ENCODE measurements at regions not wholly inside any gene's neighbourhood (a gene's known extent, or its start where the extent isn't known, plus 50 kb on each side); places are given as distances from the start of the nearest gene placed in this dataset.

DNA sequence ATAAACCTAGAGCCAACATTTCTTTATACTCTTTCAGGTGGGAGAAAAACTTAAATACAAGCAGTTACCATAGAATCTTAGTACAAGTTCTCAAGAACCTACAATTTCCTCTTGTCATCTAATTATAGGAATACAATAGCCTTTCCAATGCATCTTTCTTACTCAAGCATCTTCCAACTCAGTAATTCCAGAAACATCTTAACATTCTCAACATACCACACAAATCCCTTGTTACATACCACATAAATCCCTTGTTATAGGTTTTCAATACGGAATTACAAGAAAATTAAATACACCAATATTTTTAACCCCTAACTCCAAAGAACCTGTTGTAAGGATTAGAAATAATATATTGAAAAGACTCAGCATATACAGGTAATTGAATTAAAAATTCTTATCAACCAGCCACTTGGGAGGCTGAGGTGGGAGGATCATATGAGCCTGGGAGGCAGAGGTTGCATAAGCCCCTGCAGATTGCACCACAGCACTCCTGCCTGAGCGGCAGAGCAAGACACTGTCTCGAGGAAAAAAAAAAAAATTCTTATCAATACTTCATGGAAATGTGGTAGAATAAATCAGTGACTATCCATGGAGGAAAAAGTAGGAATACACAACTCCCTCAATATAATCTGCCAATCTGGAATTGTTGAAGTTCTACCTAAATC lies 127.5 kb upstream of the CCDC28A start:
- Mint-ChIP-seq H3K27me3 (ENCODE audit: low read depth) (no peaks in the 10 kb centered on the region), H3K9me3 (no peaks in the 10 kb centered on the region), H3K27ac (no peak overlapping the region), H3K4me1 (peaks cover 0 to 3% of the 10 kb centered on the region in 2 experiments; a peak in 2 of 4 replicates), H3K36me3 (ENCODE audit: insufficient read depth in 1 of 3, low read depth in 3 of 3) (peaks cover 0 to 10% (median 8%) of the 10 kb centered on the region in 3 experiments; a peak in 4 of 7 replicates), H3K4me3 (no peak overlapping the region)
- Histone ChIP-seq H3K56ac (ENCODE audit: insufficient read length, low read depth, low read length) (no peak overlapping the region), H2AK5ac (ENCODE audit: insufficient read length, low read length) (no peak overlapping the region), H4K91ac (ENCODE audit: insufficient read length, low read depth, low read length) (no peak overlapping the region), H3K18ac (ENCODE audit: insufficient read length, low read depth, low read length) (no peak overlapping the region), H2BK12ac (ENCODE audit: insufficient read length, low read depth, low read length) (no peak overlapping the region), H3K4me2 (ENCODE audit: insufficient read depth, insufficient read length, low read length) (no peak overlapping the region), H3K79me1 (ENCODE audit: insufficient read depth, low read depth, low read length, poor library complexity, severe bottlenecking) (no peaks in the 10 kb centered on the region), H4K8ac (replicated peaks; ENCODE audit: insufficient read length, low read depth, low read length) (no peak overlapping the region), H2BK5ac (ENCODE audit: insufficient read length, low read length) (no peak overlapping the region), H3K14ac (ENCODE audit: insufficient read depth, low read length) (no peak overlapping the region), H2BK20ac (ENCODE audit: low read depth, low read length, poor library complexity, severe bottlenecking) (no peak overlapping the region), H3K4me1 (ENCODE audit: insufficient read depth, low read length) (no peaks in the 10 kb centered on the region), H3K27me3 (ENCODE audit: insufficient read depth, low read length) (no peaks in the 10 kb centered on the region), H3K4ac (ENCODE audit: low read depth, low read length) (no peak overlapping the region), H3K79me2 (ENCODE audit: insufficient read depth, low read length) (no peaks in the 10 kb centered on the region), H3K9me3 (ENCODE audit: control insufficient read depth, low read depth, low read length) (no peaks in the 10 kb centered on the region), H3K9ac (ENCODE audit: extremely low read depth, insufficient read length, low read length) (no peak overlapping the region), H3K23me2 (ENCODE audit: insufficient read length, low read depth, low read length, poor library complexity, severe bottlenecking) (no peaks in the 10 kb centered on the region), H4K5ac (ENCODE audit: insufficient read length, low read depth, low read length) (no peak overlapping the region), H2BK15ac (ENCODE audit: low read depth, low read length) (no peak overlapping the region), H2AFZ (ENCODE audit: low read length) (no peak overlapping the region), H2BK120ac (ENCODE audit: low read depth, low read length, poor library complexity, severe bottlenecking) (no peak overlapping the region), H3K23ac (ENCODE audit: insufficient read length, low read depth, low read length) (no peak overlapping the region), H3T11ph (ENCODE audit: low read length) (no peak overlapping the region), H4K20me1 (ENCODE audit: control insufficient read depth, insufficient read depth, insufficient read length) (no peaks in the 10 kb centered on the region), H3K27ac (ENCODE audit: insufficient read length, low read depth, low read length) (no peak overlapping the region)
- TF ChIP-seq, protein P1, sequence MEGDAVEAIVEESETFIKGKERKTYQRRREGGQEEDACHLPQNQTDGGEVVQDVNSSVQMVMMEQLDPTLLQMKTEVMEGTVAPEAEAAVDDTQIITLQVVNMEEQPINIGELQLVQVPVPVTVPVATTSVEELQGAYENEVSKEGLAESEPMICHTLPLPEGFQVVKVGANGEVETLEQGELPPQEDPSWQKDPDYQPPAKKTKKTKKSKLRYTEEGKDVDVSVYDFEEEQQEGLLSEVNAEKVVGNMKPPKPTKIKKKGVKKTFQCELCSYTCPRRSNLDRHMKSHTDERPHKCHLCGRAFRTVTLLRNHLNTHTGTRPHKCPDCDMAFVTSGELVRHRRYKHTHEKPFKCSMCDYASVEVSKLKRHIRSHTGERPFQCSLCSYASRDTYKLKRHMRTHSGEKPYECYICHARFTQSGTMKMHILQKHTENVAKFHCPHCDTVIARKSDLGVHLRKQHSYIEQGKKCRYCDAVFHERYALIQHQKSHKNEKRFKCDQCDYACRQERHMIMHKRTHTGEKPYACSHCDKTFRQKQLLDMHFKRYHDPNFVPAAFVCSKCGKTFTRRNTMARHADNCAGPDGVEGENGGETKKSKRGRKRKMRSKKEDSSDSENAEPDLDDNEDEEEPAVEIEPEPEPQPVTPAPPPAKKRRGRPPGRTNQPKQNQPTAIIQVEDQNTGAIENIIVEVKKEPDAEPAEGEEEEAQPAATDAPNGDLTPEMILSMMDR (conservative IDR thresholded peaks at IDR 0.05) = no peak
- DNase-seq = no peak
- WGBS (ENCODE audit: extremely low coverage, insufficient read length, low lambda C conversion rate) = 100% methylated on average over 1 of the region's 3 CpGs
